ENCODE measurements at regions not wholly inside any gene's neighbourhood (a gene's known extent, or its start where the extent isn't known, plus 50 kb on each side); places are given as distances from the start of the nearest gene placed in this dataset.

DNA sequence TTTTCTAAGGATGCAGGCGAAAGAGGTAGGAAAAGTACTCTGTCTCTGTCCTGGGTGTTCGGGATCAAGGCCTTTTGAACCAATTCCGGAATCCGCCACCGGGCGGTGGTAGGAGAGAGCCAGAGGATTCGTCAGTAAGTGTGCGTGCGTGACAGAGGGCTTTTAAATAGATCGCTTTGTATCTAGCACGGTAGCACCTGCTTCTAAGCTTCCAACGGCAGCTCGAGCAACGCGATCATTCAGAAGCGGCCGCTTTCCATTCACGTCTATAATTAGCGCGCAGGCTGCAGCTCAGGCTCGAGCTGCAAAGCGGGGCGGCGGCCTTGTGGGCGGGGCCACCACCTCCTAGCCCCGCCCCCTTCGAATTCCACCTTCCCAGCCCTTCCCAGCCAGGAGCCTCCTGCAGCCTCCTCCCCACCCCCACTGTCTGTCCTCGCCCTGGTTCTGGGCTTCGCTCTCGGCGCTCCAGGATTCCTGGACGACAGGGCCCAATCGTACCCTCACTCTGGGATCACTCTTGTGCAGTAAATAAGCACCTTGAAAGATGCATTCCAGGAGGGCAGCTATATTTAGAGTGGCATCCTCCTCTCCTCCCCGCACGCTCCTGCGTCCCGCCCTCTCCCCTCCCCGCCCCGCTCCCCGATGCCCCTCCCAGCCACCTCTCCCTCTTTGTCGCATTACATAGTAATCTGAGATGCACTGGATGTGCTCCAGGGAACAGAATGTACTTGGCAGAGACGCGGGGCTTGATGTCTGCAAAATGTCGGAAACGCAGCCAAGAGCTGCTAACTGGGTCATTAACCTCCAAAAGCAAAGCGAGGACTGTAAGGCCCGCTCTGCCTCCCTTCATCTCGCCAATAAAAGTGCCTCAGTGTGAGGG lies 224.1 kb upstream of the TPRG1 start:
- TF ChIP-seq, protein P1, sequence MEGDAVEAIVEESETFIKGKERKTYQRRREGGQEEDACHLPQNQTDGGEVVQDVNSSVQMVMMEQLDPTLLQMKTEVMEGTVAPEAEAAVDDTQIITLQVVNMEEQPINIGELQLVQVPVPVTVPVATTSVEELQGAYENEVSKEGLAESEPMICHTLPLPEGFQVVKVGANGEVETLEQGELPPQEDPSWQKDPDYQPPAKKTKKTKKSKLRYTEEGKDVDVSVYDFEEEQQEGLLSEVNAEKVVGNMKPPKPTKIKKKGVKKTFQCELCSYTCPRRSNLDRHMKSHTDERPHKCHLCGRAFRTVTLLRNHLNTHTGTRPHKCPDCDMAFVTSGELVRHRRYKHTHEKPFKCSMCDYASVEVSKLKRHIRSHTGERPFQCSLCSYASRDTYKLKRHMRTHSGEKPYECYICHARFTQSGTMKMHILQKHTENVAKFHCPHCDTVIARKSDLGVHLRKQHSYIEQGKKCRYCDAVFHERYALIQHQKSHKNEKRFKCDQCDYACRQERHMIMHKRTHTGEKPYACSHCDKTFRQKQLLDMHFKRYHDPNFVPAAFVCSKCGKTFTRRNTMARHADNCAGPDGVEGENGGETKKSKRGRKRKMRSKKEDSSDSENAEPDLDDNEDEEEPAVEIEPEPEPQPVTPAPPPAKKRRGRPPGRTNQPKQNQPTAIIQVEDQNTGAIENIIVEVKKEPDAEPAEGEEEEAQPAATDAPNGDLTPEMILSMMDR (IDR thresholded peaks at IDR 0.05) = peak in 4 of 6 experiments; percentile 37 to 64 (median 44)
- peak; percentile 53 to 91 for TF ChIP-seq POLR2A (IDR thresholded peaks at IDR 0.05)
